ENCODE measurements at regions not wholly inside any gene's neighbourhood (a gene's known extent, or its start where the extent isn't known, plus 50 kb on each side); places are given as distances from the start of the nearest gene placed in this dataset.
"Not testable (repeated sequence)": the region's sequence is repeated elsewhere in the genome, so short reads cannot be mapped to it uniquely, and the experiment has no call there.

DNA sequence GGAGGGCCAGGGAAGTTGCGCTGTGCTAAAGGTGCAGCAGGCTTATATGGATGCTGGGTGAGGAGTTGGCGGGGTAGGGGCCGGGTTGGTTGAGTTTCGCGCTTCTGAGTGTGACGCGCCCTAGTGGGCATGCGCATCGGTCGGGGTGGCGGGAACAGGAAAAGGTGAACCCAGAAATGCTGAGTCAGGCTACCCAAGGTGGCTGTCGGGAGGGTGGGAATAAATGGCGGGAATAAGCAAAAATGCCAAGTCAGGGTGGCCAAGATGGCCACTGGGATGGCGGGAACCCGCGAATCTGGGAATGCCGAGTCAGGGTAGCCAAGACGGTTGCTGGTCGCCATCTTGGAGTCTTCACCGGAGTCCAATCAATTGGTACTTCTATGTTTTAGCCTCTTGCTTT lies 580.0 kb downstream of the SUCLG1 start:
- Histone ChIP-seq H3K4me3 (no peak overlapping the region), H3K9me3 (no peaks in the 10 kb centered on the region), H3K36me3 (no peaks in the 10 kb centered on the region), H3K4me1 (no peaks in the 10 kb centered on the region), H3K27me3 (no peaks in the 10 kb centered on the region), H3K27ac (no peak overlapping the region)
- intact Hi-C loops (cut with DNase I): no loop called here
- 91% methylated on average over 20 of the region's 20 CpGs for WGBS, 2 donors
- TF ChIP-seq, protein P1, sequence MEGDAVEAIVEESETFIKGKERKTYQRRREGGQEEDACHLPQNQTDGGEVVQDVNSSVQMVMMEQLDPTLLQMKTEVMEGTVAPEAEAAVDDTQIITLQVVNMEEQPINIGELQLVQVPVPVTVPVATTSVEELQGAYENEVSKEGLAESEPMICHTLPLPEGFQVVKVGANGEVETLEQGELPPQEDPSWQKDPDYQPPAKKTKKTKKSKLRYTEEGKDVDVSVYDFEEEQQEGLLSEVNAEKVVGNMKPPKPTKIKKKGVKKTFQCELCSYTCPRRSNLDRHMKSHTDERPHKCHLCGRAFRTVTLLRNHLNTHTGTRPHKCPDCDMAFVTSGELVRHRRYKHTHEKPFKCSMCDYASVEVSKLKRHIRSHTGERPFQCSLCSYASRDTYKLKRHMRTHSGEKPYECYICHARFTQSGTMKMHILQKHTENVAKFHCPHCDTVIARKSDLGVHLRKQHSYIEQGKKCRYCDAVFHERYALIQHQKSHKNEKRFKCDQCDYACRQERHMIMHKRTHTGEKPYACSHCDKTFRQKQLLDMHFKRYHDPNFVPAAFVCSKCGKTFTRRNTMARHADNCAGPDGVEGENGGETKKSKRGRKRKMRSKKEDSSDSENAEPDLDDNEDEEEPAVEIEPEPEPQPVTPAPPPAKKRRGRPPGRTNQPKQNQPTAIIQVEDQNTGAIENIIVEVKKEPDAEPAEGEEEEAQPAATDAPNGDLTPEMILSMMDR (IDR thresholded peaks at IDR 0.05): no peak
- ATAC-seq: no peak
- DNase-seq: peak in 1 of 6 donors; percentile 36
- FAIRE-seq: no peak

- not testable (repeated sequence) for H3K9me3 ChIP-seq
Observed at GRCh38 chr2:83877261-83877660, 581.8 kb downstream of the SUCLG1 start.

DNA sequence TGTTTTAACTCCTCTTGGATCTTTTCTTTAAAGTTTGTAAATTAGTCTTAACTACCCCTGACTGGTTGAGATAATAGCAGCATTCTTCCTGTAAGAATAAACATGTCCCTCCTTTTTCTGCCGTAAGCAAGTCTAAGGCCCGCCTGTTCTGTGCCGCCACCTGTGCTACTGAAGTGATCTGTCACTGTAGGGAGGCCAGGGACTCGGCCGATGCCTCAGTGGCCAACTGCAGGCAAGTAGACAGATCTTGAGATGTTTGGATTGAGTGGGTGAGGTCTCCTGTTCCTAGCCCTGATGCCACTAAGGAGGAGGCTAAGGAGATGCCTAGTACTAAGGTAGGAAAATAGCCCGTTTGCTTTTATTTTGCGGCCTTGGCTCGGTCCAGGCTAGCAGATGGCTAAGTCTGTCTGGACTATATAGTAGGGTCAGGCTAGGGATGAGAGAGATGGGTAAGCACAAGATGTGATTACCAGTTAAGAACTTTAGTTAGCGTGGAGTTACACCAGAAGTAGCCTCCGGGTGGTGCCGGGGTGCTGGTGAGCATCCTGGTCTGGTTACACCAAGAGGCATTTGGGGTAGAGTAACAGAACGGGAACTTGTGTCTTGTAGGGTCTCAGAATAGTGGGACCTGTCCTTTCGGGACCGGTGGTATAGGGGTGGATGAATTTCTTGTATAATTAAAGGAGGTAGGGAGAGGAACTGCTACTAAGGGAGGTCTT lies 584.2 kb downstream of the SUCLG1 start:
- no peaks in the 10 kb centered on the region for H3K36me3 ChIP-seq
- WGBS, 2 donors: 80 to 86% methylated on average over 14 of the region's 14 CpGs
- no peak overlapping the region for H3K4me3 ChIP-seq
- H3K9me3 ChIP-seq: no peaks in the 10 kb centered on the region
- H3K27me3 ChIP-seq: no peaks in the 10 kb centered on the region
- TF ChIP-seq, protein P1 (IDR thresholded peaks at IDR 0.05): no peak
- no peak for FAIRE-seq
- no peak for ATAC-seq
- no peak overlapping the region for H3K27ac ChIP-seq
- intact Hi-C loops (cut with DNase I): no loop called here
- H3K4me1 ChIP-seq: no peaks in the 10 kb centered on the region
- DNase-seq: no peak

More at GRCh38 chr2:83877261-83877660, 581.8 kb downstream of the SUCLG1 start:
- WGBS, 2 donors: 77 to 88% methylated on average over 17 of the region's 17 CpGs
- ATAC-seq; H3K27ac ChIP-seq; H3K4me3 ChIP-seq; intact Hi-C loops (cut with DNase I); H3K4me1 ChIP-seq; FAIRE-seq; H3K27me3 ChIP-seq; H3K36me3 ChIP-seq: not testable (repeated sequence)
- DNase-seq: peak in 1 of 6 donors; percentile 55

- Histone ChIP-seq H3K9me3 (no peaks in the 10 kb centered on the region), H3K36me3 (no peaks in the 10 kb centered on the region), H3K27me3 (no peaks in the 10 kb centered on the region), H3K4me1 (no peaks in the 10 kb centered on the region), H3K27ac (no peak overlapping the region), H3K4me3 (no peak overlapping the region)
- TF ChIP-seq, protein P1 (IDR thresholded peaks at IDR 0.05): no peak
- FAIRE-seq: no peak
- ATAC-seq: no peak
- DNase-seq: peak in 1 of 6 donors; percentile 18
- intact Hi-C loops (cut with DNase I): no loop called here
- WGBS, 2 donors: 87 to 90% methylated on average over 19 of the region's 19 CpGs
Observed at GRCh38 chr2:83874066-83874465, 585.0 kb downstream of the SUCLG1 start.

DNA sequence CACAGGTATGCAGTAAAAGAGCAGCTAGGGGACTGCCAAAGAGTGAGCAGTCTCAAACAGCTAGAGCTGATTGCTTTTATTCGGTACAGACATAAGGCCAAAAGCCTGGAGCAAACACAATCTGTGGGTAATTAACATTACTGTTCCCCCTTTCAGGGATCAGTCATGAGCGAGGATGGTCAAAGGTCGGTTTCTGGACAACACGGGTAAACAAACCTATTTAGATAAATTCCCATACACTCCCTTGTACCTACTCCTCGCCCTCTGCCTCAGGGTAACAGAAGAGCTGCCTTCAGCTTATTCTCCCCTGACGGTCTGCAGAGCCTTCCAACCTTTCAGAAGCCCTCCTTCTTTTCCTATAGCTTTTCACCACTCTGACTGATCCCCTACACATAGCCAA lies 586.0 kb downstream of the SUCLG1 start:
- WGBS, 2 donors: 76 to 79% methylated on average over 6 of the region's 6 CpGs
- no peaks in the 10 kb centered on the region for H3K36me3 ChIP-seq
- no peaks in the 10 kb centered on the region for H3K9me3 ChIP-seq
- H3K27me3 ChIP-seq: no peaks in the 10 kb centered on the region
- intact Hi-C loops (cut with DNase I): no loop called here
- ATAC-seq: no peak
- H3K4me1 ChIP-seq: no peaks in the 10 kb centered on the region
- no peak overlapping the region for H3K4me3 ChIP-seq
- H3K27ac ChIP-seq: no peak overlapping the region
- TF ChIP-seq, protein P1 (IDR thresholded peaks at IDR 0.05): no peak
- DNase-seq: no peak
- FAIRE-seq: no peak

Measured in pancreas (tissue), 10 donors.